Right lobe of liver (tissue), 6 donors: ENCODE measurements at regions not wholly inside any gene's neighbourhood (a gene's known extent, or its start where the extent isn't known, plus 50 kb on each side); places are given as distances from the start of the nearest gene placed in this dataset.

Source experiments
- ATAC-seq, 4 donors: fragments of 200-7000 bp; cut with Tn5 transposase; one replicate each; pipeline ENCODE4 v1.9.1; 2020; ENCODE audit warnings: mild to moderate bottlenecking in 4 of 4, moderate library complexity in 4 of 4
- DNase-seq, 3 donors: peaks; one replicate each; pipeline ENCODE4 v3.0.0-alpha.2; 2020
- H3K27ac ChIP-seq, 3 donors: fragments of 200-600 bp; one replicate each; pipeline ENCODE4 v1.8.0; 2022
- H3K27me3 ChIP-seq, 2 donors: fragments of 200-600 bp; one replicate each; pipeline ENCODE4 v1.8.0; 2022
- H3K36me3 ChIP-seq, 4 donors: fragments of 200-600 bp; sonication (generic) in 1 of 4; one replicate each; pipeline versions ENCODE4 v1.5.1 to v1.8.0; 2017 to 2022; ENCODE audit warnings: control low read depth in 1 of 4
- H3K4me1 ChIP-seq, 4 donors: fragments of 200-600 bp; sonication (generic) in 1 of 4; one replicate each; pipeline versions ENCODE4 v1.5.1 to v1.8.0; 2017 to 2022; ENCODE audit warnings: control low read depth in 1 of 4
- H3K4me3 ChIP-seq, 3 donors: fragments of 200-600 bp; one replicate each; pipeline ENCODE4 v1.8.0; 2022
- H3K9me3 ChIP-seq, 4 donors: fragments of 200-600 bp; sonication (generic) in 1 of 4; one replicate each; pipeline versions ENCODE4 v1.5.1 to v1.8.0; 2017 to 2022; ENCODE audit warnings: control low read depth in 1 of 4
- POLR2A ChIP-seq: fragments of 450-650 bp; IDR thresholded peaks from one replicate; pipeline ENCODE4 v1.6.1; 2017; ENCODE audit warnings: antibody characterized with exemption, mild to moderate bottlenecking
- WGBS: methylation state at CpG from one replicate; pipeline ENCODE4 v1.1.6; 2018; ENCODE audit warnings: low coverage, low lambda C conversion rate; ENCODE audit not compliant: insufficient coverage; ENCODE audit errors: missing lambda C conversion rate; 5-methylcytosine and 5-hydroxymethylcytosine counted together
- intact Hi-C, 2 donors: fragments of 100-400 bp; cut with DNase I; formaldehyde crosslinking; loops; one replicate each; pipeline versions ENCODE4 v1.11.2 to v1.14.1; 2022
- TF ChIP-seq, protein P1 (sequence below), 4 donors: fragments of 200-600 bp in 3 of 4; fragments of 450-650 bp in 1 of 4; IDR thresholded peaks; one replicate each; pipeline versions ENCODE4 v1.5.1 to v1.8.0; 2016 to 2022; ENCODE audit warnings: antibody characterized with exemption in 4 of 4, mild to moderate bottlenecking in 2 of 4
- donor health status: DM: no; HTN: yes; CAD: no.
- donor health status: DM: no; HTN: no; CAD: no.
- donor health status: DM: no; HTN: no; CAD: no.
- donor health status: DM: no; HTN: yes; CAD: no.
- donor health status: DM: no; HTN: yes; CAD: no.

DNA sequence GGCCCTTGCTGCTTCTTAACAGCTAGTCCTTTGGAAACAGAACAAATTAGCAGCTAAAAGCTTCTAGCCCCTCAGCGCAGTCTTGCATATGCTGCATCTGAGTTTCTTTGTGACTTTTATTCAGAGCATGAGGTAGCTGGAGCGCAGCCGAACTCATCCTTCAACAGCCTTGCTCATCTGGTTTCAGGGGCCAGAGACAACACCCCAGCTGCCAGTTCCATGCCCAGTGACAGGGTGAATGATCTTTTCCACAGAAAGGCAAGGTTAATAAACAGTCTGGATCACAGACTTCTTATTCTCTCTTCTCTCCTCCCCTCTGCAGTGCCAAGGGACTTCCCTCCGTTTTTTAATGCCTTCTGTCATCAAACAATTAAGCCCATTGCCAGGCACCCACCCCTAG is 216.6 kb upstream of the INTU start:
- no peaks in the 10 kb centered on the region for H3K36me3 ChIP-seq
- TF ChIP-seq, protein P1, sequence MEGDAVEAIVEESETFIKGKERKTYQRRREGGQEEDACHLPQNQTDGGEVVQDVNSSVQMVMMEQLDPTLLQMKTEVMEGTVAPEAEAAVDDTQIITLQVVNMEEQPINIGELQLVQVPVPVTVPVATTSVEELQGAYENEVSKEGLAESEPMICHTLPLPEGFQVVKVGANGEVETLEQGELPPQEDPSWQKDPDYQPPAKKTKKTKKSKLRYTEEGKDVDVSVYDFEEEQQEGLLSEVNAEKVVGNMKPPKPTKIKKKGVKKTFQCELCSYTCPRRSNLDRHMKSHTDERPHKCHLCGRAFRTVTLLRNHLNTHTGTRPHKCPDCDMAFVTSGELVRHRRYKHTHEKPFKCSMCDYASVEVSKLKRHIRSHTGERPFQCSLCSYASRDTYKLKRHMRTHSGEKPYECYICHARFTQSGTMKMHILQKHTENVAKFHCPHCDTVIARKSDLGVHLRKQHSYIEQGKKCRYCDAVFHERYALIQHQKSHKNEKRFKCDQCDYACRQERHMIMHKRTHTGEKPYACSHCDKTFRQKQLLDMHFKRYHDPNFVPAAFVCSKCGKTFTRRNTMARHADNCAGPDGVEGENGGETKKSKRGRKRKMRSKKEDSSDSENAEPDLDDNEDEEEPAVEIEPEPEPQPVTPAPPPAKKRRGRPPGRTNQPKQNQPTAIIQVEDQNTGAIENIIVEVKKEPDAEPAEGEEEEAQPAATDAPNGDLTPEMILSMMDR (IDR thresholded peaks at IDR 0.05): no peak
- TF ChIP-seq POLR2A: no peak
- no peaks in the 10 kb centered on the region for H3K27me3 ChIP-seq
- no peak for ATAC-seq
- no peak overlapping the region for H3K4me3 ChIP-seq
- 26% methylated on average over 2 of the region's 4 CpGs for WGBS
- no peak for DNase-seq
- no peak overlapping the region for H3K27ac ChIP-seq
- H3K9me3 ChIP-seq: no peaks in the 10 kb centered on the region
- no peaks in the 10 kb centered on the region for H3K4me1 ChIP-seq
- intact Hi-C loops: no loop called here

DNA sequence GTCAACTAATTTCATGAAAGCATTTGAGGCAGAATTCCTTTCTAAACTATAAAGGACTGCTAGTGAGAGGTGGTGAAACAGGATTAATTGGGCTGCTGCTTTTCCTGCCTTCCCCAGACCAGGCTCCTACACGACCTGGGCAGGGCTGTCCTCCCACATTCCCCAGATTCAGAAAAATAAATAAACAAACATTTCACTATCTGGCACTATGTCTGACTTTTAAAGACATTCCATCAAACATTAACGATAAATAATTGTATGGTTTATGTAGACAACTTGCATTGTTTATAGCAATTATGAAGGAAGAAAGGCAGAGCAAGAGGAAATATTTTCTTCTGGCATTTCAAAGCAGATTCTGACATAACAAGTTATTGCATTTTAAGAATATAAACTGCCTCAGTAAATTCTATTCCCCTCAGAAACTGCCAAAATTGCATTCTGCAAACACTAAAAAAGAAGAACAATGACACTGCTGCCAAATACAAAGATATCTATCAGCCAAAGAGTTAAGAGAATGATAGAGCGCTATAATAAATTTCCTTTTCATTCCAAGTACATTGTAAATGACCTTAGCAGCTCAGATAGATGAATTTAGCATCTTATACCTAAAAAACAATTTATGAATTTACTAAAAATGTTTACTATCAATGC is 214.7 kb upstream of the INTU start:
- 23% methylated on average over 3 of the region's 3 CpGs for WGBS
- TF ChIP-seq, protein P1 (IDR thresholded peaks at IDR 0.05): no peak
- no peak for TF ChIP-seq POLR2A
- intact Hi-C loops: no loop called here

DNA sequence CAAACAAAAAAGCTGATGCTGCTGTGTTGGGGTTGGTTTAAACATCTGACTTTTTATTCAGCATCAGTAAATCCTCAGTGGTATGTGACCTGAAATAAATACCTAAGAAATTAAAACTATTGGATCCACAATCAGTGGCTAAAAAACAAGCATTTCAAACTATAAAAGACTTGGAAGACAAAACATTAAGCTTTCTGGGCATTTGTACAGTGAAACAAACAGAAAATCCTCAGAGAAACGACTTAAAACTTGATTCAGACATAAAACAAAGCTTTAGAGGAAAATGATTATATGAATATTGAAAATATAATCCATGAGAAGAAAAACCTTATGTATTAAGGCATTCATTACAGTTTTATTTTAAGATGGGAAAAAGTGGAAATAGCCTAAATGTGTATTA is 213.3 kb upstream of the INTU start:
- intact Hi-C loops: no loop called here
- no peak for ATAC-seq
- no peaks in the 10 kb centered on the region for H3K36me3 ChIP-seq
- no peak overlapping the region for H3K27ac ChIP-seq
- DNase-seq: no peak
- H3K4me1 ChIP-seq: no peaks in the 10 kb centered on the region
- H3K27me3 ChIP-seq: no peaks in the 10 kb centered on the region
- no peak overlapping the region for H3K4me3 ChIP-seq
- 5% methylated on average over 1 of the region's 1 CpG for WGBS
- TF ChIP-seq, protein P1 (IDR thresholded peaks at IDR 0.05): no peak
- TF ChIP-seq POLR2A: no peak
- no peaks in the 10 kb centered on the region for H3K9me3 ChIP-seq

More for the DNA sequence above, 214.7 kb upstream of the INTU start:
- H3K4me3 ChIP-seq: no peak overlapping the region
- H3K4me1 ChIP-seq: no peaks in the 10 kb centered on the region
- H3K27ac ChIP-seq: no peak overlapping the region
- no peak for ATAC-seq
- DNase-seq: no peak
- no peaks in the 10 kb centered on the region for H3K27me3 ChIP-seq
- H3K36me3 ChIP-seq: no peaks in the 10 kb centered on the region
- H3K9me3 ChIP-seq: no peaks in the 10 kb centered on the region

DNA sequence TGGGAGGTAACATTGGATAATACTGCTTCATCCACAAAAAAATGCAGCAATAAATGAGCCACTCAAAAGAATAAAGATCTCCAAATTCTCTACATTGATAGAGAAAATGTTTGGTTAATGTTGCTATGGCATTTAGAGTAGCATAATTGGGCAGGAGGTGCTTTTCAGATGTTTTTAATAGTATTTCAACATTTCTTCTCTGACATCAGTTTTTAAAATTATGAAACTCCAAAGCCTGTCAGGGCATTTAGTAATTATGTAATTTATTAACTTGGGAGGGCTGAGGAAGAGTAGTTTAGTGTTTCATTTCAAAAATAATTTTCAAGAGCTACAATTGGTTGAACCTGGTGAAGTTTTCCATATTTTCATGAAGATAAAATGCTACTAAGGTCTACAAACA is 211.3 kb upstream of the INTU start:
- no peaks in the 10 kb centered on the region for H3K27me3 ChIP-seq
- intact Hi-C loops: no loop called here
- no peaks in the 10 kb centered on the region for H3K4me1 ChIP-seq
- H3K4me3 ChIP-seq: no peak overlapping the region
- no peak for DNase-seq
- no peaks in the 10 kb centered on the region for H3K9me3 ChIP-seq
- H3K27ac ChIP-seq: no peak overlapping the region
- no peak for ATAC-seq
- no peak for TF ChIP-seq POLR2A
- TF ChIP-seq, protein P1 (IDR thresholded peaks at IDR 0.05): no peak
- no peaks in the 10 kb centered on the region for H3K36me3 ChIP-seq
